GM23338 (cell line): ENCODE measurements at regions not wholly inside any gene's neighbourhood (a gene's known extent, or its start where the extent isn't known, plus 50 kb on each side); places are given as distances from the start of the nearest gene placed in this dataset.

Source experiments
- ATAC-seq: fragments of 200-7000 bp; cut with Tn5 transposase; 3 replicates; pipeline ENCODE4 v1.9.1; 2020
- DNase-seq: peaks from one replicate; pipeline ENCODE4 v3.0.0-alpha.2; 2015; ENCODE audit warnings: low spot score
- H2AFZ ChIP-seq: fragments of 200-600 bp; sonication (generic); 2 replicates; pipeline ENCODE4 v1.8.0; 2016; ENCODE audit warnings: antibody characterized with exemption, mild to moderate bottlenecking, moderate library complexity
- H3F3A ChIP-seq: fragments of 200-600 bp; sonication (generic); replicated peaks from 2 replicates; pipeline ENCODE4 v1.8.0; 2017; ENCODE audit warnings: antibody characterized with exemption, mixed run types, low read depth
- H3K27ac ChIP-seq: fragments of 200-600 bp; sonication (generic); 2 replicates; pipeline ENCODE4 v1.6.1; 2016; ENCODE audit warnings: low read depth
- H3K27me3 ChIP-seq: fragments of 200-600 bp; sonication (generic); 2 replicates; pipeline ENCODE4 v1.8.0; 2016; ENCODE audit warnings: mild to moderate bottlenecking, mixed run types, moderate library complexity; ENCODE audit not compliant: insufficient read depth
- H3K36me3 ChIP-seq: fragments of 200-600 bp; sonication (generic); 2 replicates; pipeline ENCODE4 v1.8.0; 2016; ENCODE audit warnings: mild to moderate bottlenecking; ENCODE audit not compliant: insufficient read depth
- H3K4me1 ChIP-seq: fragments of 200-600 bp; sonication (generic); 2 replicates; pipeline ENCODE4 v1.8.0; 2016; ENCODE audit warnings: mild to moderate bottlenecking, moderate library complexity; ENCODE audit not compliant: insufficient read depth
- H3K4me2 ChIP-seq: fragments of 200-600 bp; sonication (generic); 2 replicates; pipeline ENCODE4 v1.7.1; 2017; ENCODE audit warnings: mixed run types
- H3K4me3 ChIP-seq: fragments of 200-600 bp; sonication (generic); 2 replicates; pipeline ENCODE4 v1.6.1; 2016; ENCODE audit warnings: mixed run types
- H3K79me2 ChIP-seq: fragments of 200-600 bp; sonication (generic); replicated peaks from 2 replicates; pipeline ENCODE4 v1.8.0; 2017; ENCODE audit warnings: mild to moderate bottlenecking; ENCODE audit not compliant: insufficient read depth
- H3K9me2 ChIP-seq: fragments of 200-600 bp; sonication (generic); 2 replicates; pipeline ENCODE4 v1.8.0; 2017; ENCODE audit not compliant: insufficient read depth
- H4K20me1 ChIP-seq: fragments of 200-600 bp; sonication (generic); replicated peaks from 2 replicates; pipeline ENCODE4 v1.8.0; 2017; ENCODE audit warnings: mild to moderate bottlenecking; ENCODE audit not compliant: insufficient read depth
- H3K27ac Mint-ChIP-seq: 2 replicates; pipeline ENCODE4 v1.8.0; 2020; ENCODE audit warnings: inconsistent platforms, mild to moderate bottlenecking, moderate library complexity, mixed read lengths
- H3K27me3 Mint-ChIP-seq: 3 replicates; pipeline ENCODE4 v1.8.0; 2022; ENCODE audit warnings: low read depth, mild to moderate bottlenecking, moderate library complexity, mixed read lengths, inconsistent platforms; ENCODE audit not compliant: insufficient read depth, poor library complexity
- H3K36me3 Mint-ChIP-seq: 3 replicates; pipeline ENCODE4 v1.8.0; 2021; ENCODE audit warnings: low read depth, mild to moderate bottlenecking, inconsistent platforms, moderate library complexity, mixed read lengths
- H3K4me1 Mint-ChIP-seq: 3 replicates; pipeline ENCODE4 v1.8.0; 2020; ENCODE audit warnings: mild to moderate bottlenecking, inconsistent platforms, mixed read lengths
- H3K4me3 Mint-ChIP-seq: 3 replicates; pipeline ENCODE4 v1.8.0; 2021; ENCODE audit warnings: moderate library complexity, mild to moderate bottlenecking, inconsistent platforms, mixed read lengths
- H3K9me3 Mint-ChIP-seq: 3 replicates; pipeline ENCODE4 v1.8.0; 2020; ENCODE audit warnings: moderate library complexity, mild to moderate bottlenecking, inconsistent platforms, mixed read lengths
- CREB1 ChIP-seq: fragments of 250-450 bp; sonication (Bioruptor Pico); IDR thresholded peaks from 2 replicates; pipeline ENCODE4 v1.5.0; 2020; ENCODE audit warnings: low read depth, mild to moderate bottlenecking, moderate library complexity
- EZH2 ChIP-seq: fragments of 200-600 bp; sonication (generic); IDR thresholded peaks from one replicate; pipeline ENCODE4 v1.8.0; 2017; ENCODE audit warnings: antibody characterized with exemption, mild to moderate bottlenecking, low read depth; ENCODE audit not compliant: unreplicated experiment
- NANOG ChIP-seq: IDR thresholded peaks from 2 replicates; pipeline ENCODE4 v1.6.1; 2016; ENCODE audit warnings: antibody characterized with exemption, borderline replicate concordance
- POLR2AphosphoS5 ChIP-seq: IDR thresholded peaks from 2 replicates; pipeline ENCODE4 v1.6.1; 2016; ENCODE audit warnings: antibody characterized with exemption, low read depth
- STAT1 ChIP-seq: IDR thresholded peaks from one replicate; pipeline ENCODE4 v1.6.1; 2016; ENCODE audit warnings: antibody characterized with exemption; ENCODE audit not compliant: unreplicated experiment
- ZNF331 ChIP-seq: fragments of 250-450 bp; sonication (Bioruptor Pico); IDR thresholded peaks from 2 replicates; pipeline ENCODE4 v1.5.0; 2020; ENCODE audit warnings: low read depth, mild to moderate bottlenecking, moderate library complexity
- ZNF462 ChIP-seq: fragments of 250-450 bp; sonication (Bioruptor Pico); IDR thresholded peaks from 2 replicates; pipeline ENCODE4 v1.5.0; 2020; ENCODE audit warnings: mild to moderate bottlenecking, moderate library complexity
- TF ChIP-seq, protein P1 (sequence below): IDR thresholded peaks from one replicate; pipeline ENCODE4 v1.6.1; 2018; ENCODE audit warnings: antibody characterized with exemption; ENCODE audit not compliant: unreplicated experiment

DNA sequence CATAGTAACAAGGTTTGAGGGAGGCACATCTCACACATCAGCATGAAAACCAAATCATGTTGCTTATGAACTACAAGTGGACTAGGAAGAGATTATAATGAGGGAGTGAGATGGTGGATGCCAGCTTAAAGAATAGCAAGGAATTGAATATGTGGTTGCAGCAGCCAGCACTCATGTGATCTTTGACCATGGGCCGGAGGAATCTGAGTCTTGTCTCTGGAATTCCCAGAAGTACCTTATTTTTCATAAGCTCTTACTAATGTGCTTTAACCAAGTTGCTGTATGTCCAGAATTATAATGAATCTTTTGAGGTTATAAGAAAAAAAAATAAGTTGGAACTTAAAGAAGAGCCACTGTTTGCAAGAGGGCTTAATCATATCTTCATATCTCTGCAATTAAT, 97.0 kb downstream of the DISP1 start:
- TF ChIP-seq ZNF462 (CRISPR knock-in tag) (no peak), EZH2 (no peak), ZNF331 (CRISPR knock-in tag) (no peak), POLR2AphosphoS5 (no peak), CREB1 (no peak)
- no peaks in the 10 kb centered on the region for H3K79me2 ChIP-seq
- H3K4me3 ChIP-seq = no peak overlapping the region
- ATAC-seq = no peak
- no peaks in the 10 kb centered on the region for H3K4me1 ChIP-seq
- H3K27me3 Mint-ChIP-seq = peaks cover 3% of the 10 kb centered on the region
- no peak overlapping the region for H3K27ac Mint-ChIP-seq
- DNase-seq = no peak
- no peaks in the 10 kb centered on the region for H3K9me2 ChIP-seq
- H3K4me1 Mint-ChIP-seq = 0 out of 3 replicates have a peak, but pooled peaks cover 2% of the 10 kb centered on the region
- H3K27me3 ChIP-seq = no peaks in the 10 kb centered on the region
- H3K36me3 Mint-ChIP-seq = peaks cover 3% of the 10 kb centered on the region
- peaks cover 2% of the 10 kb centered on the region; the same call in 1 of the 2 replicates for H3K36me3 ChIP-seq
- H3K4me3 Mint-ChIP-seq = no peak overlapping the region
- H2AFZ ChIP-seq = no peak overlapping the region
- H4K20me1 ChIP-seq = no peaks in the 10 kb centered on the region
- no peak overlapping the region for H3K4me2 ChIP-seq
- H3K27ac ChIP-seq = no peak overlapping the region
- no peaks in the 10 kb centered on the region for H3F3A ChIP-seq
- no peaks in the 10 kb centered on the region; the same call in 2 of the 3 replicates for H3K9me3 Mint-ChIP-seq

GRCh38 chr1:222912730-222913129, 97.9 kb downstream of the DISP1 start:
- H3K36me3 Mint-ChIP-seq = peaks cover 8% of the 10 kb centered on the region
- Histone ChIP-seq H3K27me3 (no peaks in the 10 kb centered on the region), H4K20me1 (no peaks in the 10 kb centered on the region), H3K4me3 (no peak overlapping the region), H3K4me2 (no peak overlapping the region), H3K27ac (no peak overlapping the region), H3K9me2 (no peaks in the 10 kb centered on the region), H3F3A (no peaks in the 10 kb centered on the region), H2AFZ (no peak overlapping the region), H3K36me3 (peaks cover 6% of the 10 kb centered on the region; the same call in 1 of the 2 replicates), H3K4me1 (no peaks in the 10 kb centered on the region), H3K79me2 (no peaks in the 10 kb centered on the region)
- DNase-seq (no peak), ATAC-seq (no peak)
- peaks cover 3% of the 10 kb centered on the region for H3K27me3 Mint-ChIP-seq
- H3K4me3 Mint-ChIP-seq = no peak overlapping the region
- no peaks in the 10 kb centered on the region for H3K4me1 Mint-ChIP-seq
- H3K9me3 Mint-ChIP-seq = peaks cover 7% of the 10 kb centered on the region
- H3K27ac Mint-ChIP-seq = no peak overlapping the region
- TF ChIP-seq, protein P1, sequence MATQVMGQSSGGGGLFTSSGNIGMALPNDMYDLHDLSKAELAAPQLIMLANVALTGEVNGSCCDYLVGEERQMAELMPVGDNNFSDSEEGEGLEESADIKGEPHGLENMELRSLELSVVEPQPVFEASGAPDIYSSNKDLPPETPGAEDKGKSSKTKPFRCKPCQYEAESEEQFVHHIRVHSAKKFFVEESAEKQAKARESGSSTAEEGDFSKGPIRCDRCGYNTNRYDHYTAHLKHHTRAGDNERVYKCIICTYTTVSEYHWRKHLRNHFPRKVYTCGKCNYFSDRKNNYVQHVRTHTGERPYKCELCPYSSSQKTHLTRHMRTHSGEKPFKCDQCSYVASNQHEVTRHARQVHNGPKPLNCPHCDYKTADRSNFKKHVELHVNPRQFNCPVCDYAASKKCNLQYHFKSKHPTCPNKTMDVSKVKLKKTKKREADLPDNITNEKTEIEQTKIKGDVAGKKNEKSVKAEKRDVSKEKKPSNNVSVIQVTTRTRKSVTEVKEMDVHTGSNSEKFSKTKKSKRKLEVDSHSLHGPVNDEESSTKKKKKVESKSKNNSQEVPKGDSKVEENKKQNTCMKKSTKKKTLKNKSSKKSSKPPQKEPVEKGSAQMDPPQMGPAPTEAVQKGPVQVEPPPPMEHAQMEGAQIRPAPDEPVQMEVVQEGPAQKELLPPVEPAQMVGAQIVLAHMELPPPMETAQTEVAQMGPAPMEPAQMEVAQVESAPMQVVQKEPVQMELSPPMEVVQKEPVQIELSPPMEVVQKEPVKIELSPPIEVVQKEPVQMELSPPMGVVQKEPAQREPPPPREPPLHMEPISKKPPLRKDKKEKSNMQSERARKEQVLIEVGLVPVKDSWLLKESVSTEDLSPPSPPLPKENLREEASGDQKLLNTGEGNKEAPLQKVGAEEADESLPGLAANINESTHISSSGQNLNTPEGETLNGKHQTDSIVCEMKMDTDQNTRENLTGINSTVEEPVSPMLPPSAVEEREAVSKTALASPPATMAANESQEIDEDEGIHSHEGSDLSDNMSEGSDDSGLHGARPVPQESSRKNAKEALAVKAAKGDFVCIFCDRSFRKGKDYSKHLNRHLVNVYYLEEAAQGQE = no peak
- TF ChIP-seq STAT1 (no peak), POLR2AphosphoS5 (no peak), NANOG (no peak), EZH2 (no peak)
